HG02938 (cell line): ENCODE measurements at regions not wholly inside any gene's neighbourhood (a gene's known extent, or its start where the extent isn't known, plus 50 kb on each side); places are given as distances from the start of the nearest gene placed in this dataset.

Experiments
- ATAC-seq: cut with Tn5 transposase; IDR thresholded peaks from one replicate; pipeline ENCODE4 v1.9.1; 2021; ENCODE audit warnings: mild to moderate bottlenecking, moderate library complexity; ENCODE audit not compliant: unreplicated experiment

DNA sequence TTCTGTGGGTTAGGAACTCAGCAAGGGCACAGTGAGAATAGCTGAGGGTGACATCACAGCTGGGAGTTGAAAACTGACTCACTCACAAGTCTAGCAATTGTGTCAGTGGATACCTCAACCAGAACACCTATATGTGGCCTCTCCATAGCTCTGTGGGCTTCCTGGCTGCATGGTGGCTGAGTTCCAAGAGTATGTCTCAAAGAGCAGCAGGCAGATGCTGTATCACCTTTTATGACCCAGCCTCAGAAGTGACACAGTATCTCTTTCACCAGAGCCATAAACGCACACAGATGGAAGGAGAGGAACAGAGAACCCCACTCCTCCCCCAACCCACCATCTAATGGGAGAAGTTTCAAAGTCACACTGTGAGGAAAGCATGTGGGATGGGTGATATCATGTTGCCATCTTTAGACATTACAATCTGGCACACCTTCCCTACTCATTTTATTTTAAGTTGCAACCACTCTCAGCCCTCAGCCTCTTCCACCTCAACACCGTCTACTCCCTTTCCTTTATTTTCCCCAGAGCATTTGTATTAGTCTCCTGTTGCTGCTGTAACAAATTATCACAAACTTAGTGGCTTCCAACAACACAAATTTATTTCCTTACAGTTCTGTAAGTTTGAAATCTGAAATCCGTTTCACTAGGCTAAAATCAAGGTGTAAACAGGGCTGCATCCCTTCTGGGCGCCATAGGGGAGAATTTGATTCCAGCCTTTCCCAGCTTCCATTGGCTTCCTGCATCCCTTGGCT lies 134.6 kb upstream of the SPATS2L start:
- no peak for ATAC-seq

DNA sequence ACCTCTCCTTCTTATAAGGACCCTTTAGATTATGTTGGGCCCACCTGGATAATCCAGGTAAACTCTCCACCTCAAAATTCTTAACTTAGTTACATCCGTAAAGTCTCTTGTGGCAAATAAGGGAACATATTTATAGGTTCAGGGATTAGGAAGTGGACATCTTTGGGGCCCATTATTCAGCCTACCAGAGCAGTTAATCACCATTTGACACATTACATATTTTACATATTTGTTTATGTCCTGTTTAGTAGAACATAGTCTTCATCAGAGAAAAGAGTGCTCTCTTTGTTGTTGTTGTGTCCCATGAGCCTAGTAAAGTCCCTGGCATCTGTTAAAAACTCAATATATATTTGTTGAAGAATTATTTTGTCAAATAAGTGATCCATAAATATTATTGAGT lies 134.0 kb upstream of the SPATS2L start:
- ATAC-seq: no peak

DNA sequence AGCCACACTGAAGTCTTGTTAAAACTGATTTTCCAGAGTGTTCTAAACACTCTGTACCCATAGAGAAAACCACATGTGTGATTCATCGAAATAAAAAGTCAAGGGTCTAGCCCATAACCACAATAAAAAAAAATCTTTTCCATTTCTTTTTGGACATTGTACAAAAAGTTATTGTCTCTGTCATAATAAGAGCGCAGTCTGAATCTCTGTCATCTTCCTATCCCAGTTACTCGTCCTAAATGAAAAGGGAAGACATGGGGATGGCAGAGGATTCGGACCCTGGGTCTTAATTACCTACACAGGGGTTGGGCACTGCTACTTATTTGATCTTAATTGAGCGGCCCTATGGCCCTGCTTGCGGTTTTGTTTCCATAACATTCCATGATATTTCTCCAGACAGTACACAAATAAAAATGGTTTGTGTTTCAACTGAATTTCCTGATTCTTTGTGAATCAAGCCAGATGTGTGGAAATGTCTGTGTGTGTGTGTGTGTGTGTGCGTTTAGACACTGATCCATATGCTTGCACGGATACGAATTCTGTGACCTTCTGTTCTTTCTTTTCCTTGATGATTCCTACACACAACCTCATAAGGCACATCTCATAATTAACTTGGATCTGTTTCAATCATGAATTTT lies 133.4 kb upstream of the SPATS2L start:
- no peak for ATAC-seq

DNA sequence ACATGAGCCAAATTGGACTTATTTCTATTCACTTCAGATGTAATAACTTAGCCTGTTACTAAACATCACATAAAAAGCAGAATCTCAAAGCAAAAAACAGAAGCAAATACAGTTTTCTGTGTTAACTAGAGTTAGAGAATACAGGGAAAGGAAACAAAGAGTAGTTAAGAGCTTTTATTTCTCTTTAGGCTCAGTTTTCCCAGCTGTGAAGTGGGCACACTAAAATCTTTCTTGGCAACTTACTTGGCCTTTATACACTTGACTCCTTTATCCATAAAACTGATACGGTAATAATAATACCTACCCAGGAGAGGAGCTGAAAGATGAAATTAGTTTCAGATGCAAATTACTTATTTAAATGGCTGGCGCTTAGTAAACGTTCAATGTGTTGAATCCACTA lies 132.8 kb upstream of the SPATS2L start:
- no peak for ATAC-seq

DNA sequence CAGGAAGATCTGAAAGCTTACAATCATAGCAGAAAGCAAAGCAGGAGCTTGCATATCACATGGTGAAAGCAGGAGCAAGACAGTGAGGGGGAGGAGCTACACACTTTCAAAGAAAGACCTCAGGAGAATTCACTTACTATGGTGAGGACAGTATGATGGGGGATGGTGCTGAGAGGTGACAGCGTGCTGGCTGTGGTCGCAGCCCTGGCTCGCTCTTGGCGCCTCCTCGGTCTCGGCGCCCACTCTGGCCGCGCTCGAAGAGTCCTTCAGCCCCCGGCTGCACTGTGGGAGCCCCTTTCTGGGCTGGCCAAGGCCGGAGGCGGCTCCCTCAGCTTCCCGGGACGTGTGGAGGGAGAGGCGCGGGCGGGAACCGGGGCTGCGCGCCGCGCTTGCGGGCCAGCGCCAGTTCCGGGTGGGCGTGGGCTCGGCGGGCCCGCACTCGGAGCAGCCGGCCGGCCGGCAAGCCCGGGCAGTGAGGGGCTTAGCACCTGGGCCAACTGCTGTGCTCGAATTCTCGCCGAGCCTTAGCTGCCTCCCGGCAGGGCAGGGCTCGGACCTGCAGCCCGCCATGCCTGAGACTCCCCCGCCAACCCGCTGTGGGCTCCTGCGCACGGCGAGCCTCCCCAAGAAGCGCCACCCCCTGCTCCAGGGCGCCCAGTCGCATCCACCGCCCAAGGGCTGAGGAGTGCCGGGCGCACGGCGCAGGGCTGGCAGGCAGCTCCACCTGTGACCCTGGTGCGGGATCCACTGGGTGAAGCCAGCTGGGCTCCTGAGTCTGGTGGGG lies 131.9 kb upstream of the SPATS2L start:
- no peak for ATAC-seq

DNA sequence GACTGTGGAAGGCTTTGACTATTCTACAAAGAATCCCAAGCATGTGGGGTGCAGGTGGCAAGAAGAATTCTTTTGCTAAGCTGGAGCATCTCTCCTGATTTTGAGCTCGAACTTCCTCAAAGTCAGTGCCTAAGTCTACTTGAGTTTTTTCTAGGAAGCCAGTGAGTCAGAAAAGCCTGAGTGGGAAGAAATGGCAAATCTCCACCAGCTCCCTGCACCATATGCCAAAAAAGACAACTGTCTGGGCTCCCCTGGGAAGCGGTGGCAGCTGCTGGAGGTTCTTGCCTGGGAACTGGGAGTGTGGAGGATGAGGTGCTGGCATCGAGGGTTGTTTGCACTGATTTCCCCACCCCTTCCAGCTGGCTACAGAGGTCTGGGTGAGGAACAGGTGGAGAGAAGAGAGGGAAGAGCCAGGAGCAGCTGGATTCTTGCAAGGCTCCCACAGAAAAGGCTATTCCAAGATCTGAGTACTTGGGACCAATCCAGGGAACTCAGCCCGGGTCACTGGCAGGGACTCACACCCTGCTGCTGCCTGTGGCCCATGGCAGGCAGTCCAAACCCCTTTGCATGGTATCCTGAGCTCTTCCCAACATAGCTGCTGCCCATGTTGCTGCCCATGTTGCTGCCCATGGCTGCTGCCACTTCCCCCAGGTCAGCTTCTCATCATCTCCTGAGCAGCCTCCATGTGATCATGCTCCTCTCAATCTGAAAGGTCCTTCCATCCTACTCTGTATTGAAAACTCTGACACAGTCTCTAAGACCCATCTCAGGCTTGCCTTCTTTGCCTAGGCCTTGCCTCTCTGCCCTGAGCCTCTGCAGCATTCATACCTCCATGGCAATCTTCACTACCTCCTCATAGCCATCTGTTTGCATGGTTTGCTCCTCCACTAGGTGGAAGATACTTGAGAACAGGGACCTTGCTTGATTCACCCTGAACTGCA lies 128.3 kb upstream of the SPATS2L start:
- no peak for ATAC-seq

DNA sequence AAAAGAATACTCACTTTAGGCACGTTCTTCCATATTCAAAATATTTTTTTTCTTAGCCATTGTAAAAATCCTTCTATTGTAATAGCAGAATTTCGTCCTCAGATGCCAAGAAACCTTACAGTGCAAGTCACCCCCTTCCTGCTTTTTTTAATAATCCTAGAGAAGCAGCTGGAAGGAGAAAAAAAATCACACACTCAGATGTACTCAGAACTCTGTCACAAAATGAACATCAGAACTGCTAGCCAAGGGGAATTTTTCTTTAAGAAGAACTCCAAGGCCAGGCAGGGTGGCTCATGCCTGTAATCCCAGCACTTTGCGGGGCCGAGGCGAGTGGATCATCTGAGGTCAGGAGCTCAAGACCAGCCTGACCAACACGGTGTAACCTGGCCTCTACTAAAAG lies 127.3 kb upstream of the SPATS2L start:
- ATAC-seq: no peak

DNA sequence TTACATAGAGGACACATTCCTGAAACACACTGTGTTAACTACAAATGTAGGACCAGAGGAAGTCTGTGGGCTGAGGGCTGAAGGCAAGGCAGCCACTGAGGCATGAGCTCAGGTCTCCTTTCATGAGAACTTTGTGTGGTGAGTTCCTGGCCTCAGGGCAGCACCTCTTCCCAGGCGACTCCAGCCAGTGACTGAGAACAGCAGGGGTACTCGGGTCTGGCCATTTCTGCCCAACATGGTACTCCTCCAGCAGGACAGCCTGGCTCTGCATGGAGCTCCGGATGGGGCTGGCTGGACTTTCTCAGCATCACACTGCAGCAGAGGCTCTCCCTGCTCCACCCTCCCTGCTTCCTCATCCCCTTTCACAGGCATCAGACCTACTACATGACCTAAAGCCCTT lies 125.5 kb upstream of the SPATS2L start:
- no peak for ATAC-seq

DNA sequence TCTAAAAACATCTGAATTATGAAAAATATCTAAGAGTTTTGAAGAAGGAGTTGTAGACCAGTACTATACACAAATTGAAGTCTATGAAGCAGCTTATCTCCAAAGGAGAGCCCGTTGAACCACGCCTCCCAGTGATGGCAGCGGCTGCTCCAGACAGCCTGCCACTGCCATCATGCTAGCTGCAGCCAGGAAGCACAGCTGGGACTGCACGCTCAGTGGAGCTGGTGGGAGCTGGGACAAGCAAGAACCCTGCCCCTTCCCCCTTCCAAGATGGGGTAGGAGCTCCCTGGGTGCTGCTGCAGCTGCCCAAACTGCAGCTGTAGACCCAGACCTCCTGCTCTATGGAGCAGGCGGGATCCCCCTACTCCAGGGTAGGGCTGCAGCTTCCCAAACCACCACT lies 124.7 kb upstream of the SPATS2L start:
- no peak for ATAC-seq

DNA sequence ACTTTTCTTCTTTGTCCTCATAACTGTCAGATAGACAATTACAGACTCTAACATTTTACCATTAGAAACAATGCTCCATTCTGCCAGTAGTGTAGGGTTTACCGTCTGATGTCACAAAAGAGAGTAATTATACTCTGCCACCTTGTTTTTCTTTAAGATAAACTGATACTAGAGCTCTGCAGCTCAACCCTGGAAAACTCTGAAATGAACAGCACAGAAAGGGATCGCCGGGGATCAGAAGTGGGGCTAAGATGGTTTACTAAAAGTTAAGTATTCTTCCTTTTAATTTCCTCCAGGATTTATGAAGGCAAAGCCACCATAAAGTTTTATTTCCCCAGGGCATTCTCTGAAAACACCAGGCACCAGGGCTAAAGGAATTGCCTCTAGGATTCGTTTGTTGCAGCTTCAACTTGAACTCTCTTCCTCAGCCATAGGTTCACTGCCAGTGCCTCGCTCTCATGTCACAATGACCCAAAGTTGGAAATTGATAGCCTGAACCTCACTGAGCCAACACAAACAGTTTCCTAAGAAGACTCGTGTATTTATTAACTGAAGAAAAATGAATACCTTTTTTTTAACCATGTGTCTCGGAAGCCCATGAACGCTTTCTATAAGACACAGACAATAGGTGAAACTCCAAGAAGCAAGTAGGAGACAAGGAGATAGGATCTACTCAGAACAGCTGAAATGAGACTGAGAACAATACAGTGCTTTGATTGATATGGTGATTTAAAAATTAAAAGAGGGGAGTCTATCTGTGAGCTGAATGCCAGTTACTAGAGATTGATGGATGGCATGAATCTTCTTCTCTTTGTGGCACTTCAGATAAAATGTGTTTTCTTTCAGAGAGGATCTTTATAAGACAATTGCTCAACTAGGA lies 121.5 kb upstream of the SPATS2L start:
- no peak for ATAC-seq

DNA sequence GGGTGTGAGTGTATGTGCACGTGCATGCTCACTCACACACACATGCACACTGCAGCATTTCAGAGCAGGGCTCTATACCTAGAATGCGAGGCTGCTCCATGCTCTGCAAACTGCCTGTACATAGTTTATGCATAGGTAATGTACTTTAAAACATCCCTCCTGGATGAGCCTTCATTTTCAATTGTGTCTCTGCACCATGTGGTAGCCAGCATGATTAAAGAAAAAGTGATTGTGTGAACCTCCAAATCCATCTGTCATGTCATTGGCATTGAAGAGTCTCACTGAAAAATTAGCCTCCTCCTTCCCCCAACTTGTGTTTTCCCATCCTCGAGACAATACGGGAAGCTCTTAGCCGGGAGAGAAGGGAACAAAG lies 120.9 kb upstream of the SPATS2L start:
- no peak for ATAC-seq

DNA sequence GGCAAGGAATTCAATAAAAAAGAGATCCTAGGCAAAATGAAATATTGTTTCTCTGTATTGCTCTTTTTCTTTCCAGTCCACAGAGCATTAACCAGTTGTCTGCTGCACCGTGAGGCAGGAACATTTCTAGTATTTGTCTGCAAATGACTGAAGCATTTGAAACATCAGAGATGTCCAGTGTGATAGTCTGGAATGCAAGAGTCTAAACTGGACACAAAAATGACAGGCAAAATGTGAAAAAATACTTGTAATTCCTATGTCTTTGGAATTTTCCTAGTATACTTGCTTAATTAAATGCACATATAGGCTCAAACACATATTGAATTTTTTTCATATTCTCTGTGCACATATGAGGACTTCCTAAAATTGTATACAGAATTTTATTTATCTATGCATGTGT lies 120.5 kb upstream of the SPATS2L start:
- ATAC-seq: no peak

DNA sequence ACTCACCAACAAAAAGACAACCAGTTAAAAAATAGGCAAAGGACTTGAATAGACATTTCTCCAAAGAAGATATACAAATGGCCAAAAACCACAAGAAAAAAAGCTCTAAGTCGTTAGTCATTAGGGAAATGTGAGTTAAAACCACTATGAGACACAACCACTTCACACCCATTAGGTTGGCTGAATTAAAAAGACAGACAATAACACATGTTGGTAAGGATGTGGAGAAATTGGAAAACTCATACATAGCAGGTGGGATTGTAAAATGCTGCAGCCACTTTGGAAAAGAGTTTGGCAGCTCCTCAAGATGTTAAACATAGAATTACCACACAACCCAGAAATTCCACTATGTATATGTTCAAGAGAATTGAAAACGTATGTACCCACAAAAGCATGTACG lies 117.6 kb upstream of the SPATS2L start:
- no peak for ATAC-seq

DNA sequence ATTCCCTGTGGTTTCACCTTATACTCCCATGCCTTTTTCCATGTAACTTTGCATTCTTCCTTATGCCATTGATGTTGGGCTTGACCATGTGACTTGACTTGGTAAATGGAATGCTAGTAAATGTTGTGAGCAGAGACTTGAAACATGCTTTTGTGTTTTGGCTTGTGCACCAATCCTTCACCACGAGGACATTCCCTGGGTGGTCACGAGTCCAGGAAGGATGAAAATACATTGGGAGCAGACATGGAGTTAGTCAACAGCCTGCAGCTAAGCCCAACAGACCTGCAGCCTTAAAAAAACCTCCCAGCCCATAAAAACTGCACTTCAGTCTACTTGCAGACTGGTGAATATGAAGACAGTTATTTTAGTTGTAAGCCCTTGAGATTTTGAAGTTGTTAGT lies 116.5 kb upstream of the SPATS2L start:
- ATAC-seq: no peak

DNA sequence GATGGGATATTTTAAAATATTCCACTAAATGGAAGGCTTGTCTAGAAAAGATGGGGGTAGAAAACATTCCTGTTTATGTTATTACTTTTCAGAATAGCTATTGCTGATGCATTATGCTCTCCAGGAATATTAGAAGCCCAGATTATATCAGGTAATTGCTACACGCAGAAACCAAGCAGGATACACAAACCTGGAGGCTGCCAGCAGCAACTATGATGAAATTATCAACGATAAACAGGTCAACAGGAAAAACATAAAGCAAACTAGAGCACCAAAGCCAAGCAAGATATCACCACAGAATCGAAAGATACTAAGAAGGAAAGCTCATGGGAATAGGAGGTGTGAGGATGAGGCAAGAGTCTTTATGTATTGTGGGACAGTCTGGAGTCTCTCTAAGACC lies 113.2 kb upstream of the SPATS2L start:
- no peak for ATAC-seq

DNA sequence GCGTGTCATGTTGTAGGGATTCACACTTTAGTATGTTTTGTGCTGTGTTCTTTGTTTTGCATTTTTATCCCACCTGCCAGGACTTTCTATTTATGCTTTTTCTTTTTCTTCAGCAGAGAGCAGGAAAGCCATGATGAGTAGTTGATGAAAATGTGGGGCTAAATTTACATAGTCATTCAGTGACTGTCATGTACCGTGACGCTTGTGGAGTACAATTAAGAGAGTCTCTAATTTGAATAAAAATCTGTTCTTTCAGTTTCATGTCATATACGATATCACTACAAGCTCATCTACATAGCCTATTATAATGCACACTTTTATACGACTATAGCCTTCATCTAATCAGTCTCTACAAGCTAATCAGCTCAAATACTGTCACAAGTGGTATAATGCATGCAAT lies 112.7 kb upstream of the SPATS2L start:
- peak; percentile 91 for ATAC-seq

DNA sequence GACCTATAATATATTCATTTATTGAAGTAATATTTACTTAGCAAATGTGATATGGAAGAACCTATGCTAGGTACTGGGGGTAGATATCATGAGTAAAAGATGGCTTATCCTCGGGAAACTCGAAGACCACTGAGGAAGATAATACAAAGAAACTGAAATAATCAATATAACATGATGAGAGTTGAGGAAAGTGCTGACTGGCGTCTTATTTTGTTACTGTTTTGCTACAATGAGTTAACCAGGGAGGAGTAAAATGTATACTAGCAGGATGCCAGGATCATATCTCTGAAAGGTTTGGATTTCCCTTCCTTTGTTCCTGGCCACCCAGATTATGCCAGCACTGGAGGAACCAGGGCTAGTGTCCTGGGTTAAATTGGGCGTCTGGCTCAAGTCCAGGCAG lies 111.7 kb upstream of the SPATS2L start:
- ATAC-seq: no peak

DNA sequence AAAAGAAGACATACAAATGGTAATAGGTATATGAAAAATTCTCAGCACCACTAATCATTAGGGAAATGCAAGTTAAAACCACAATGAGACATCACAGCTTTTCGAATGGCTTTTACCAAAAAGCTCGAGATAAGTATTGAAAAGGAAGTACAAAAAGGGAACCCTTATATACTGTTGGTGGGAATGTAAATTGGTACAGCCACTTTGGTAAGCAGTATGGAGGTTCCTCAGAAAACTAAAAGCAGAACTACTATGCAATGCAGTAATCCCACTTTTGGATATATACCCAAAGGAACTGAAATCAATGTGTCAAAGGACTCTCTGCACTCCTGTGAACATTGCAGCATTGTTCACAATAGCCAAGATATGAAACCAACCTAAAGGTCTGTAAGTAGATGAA lies 107.5 kb upstream of the SPATS2L start:
- no peak for ATAC-seq

DNA sequence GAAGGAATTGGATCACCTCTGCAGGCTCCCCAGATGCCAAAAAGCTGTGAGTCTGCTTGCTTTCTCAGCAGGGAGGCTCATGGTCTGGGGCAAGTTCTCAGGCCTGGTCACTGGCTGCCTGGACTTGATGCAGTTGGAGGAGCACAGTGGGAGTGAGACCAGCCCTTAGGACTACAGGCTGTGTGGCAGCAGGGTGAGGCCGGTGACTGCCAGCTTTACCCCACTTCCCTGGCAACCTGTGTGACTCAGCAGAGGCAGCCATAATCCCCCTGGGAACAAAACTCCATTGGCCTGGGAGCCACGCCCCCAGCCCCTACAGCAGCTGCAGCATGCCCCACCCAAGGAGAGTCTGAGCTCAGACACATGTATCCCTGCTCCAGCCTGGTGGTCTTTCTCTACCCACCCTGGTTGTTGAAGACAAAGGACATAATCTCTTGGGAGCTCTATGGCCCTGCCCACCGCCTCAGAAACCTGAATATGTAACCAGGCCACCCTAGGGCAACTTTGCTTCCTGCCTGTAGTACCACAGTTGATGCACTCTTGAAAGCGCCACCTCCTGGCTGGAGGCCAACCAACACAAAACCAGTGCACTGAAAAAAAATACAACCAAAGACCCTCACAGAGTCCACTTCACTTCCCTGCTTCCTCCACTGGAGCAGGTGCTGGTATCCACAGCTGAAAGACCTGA lies 106.8 kb upstream of the SPATS2L start:
- no peak for ATAC-seq
